ENCODE measurements at regions not wholly inside any gene's neighbourhood (a gene's known extent, or its start where the extent isn't known, plus 50 kb on each side); places are given as distances from the start of the nearest gene placed in this dataset.

DNA sequence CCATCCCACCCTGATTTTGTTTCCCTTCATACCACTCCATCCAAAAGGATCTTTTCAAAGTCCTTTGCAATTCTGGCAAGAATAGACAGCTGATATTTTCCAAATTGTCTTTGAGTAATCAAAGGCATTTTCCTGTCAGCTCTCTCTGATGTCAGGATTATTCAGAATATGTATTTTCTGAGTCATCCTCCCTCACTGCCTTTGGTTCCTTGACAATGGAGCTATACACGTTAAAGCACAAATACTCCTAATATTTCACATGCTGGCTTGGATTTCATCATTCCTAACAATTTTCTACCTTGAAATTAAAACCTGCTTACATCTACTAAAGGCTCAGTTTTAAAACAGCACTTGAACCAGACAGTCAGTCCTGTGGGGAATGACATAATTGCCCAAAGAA lies 379.4 kb downstream of the GADD45G start:
- H3K79me2 ChIP-seq (ENCODE audit: control insufficient read depth in 1 of 2, insufficient read depth in 2 of 2, low read length in 2 of 2), result no peaks in the 10 kb centered on the region
- no peaks in the 10 kb centered on the region for H4K20me1 ChIP-seq (replicated peaks in 1 of 2; ENCODE audit: control insufficient read depth in 1 of 2, insufficient read depth in 2 of 2, low read length in 2 of 2)
- no peak overlapping the region for H3K14ac ChIP-seq (ENCODE audit: insufficient read length)
- DNase-seq (ENCODE audit: low read depth in 1 of 2, low spot score in 2 of 2) (no peak), FAIRE-seq (no peak)
- no peaks in the 10 kb centered on the region for H3K4me1 ChIP-seq (replicated peaks in 1 of 4; ENCODE audit: control insufficient read depth in 3 of 4, insufficient read depth in 4 of 4, low read length in 3 of 4)
- H2BK12ac ChIP-seq (ENCODE audit: low read depth, low read length), result no peak overlapping the region
- no peak overlapping the region for H3K23ac ChIP-seq (ENCODE audit: insufficient read length)
- H3K9ac ChIP-seq (replicated peaks in 1 of 4; ENCODE audit: extremely low read depth in 1 of 4, low read depth in 3 of 4, low read length in 3 of 4), result no peak overlapping the region
- no peak overlapping the region for H2AFZ ChIP-seq (ENCODE audit: low read length)
- no peaks in the 10 kb centered on the region for H3K27me3 ChIP-seq (replicated peaks in 1 of 4; ENCODE audit: control insufficient read depth in 3 of 4, extremely low read depth in 1 of 4, insufficient read depth in 3 of 4, low read length in 3 of 4)
- no peak overlapping the region for H2BK5ac ChIP-seq (ENCODE audit: low read depth, low read length)
- H2BK20ac ChIP-seq (ENCODE audit: low read length), result no peak overlapping the region
- no peak overlapping the region for H3K27ac ChIP-seq (ENCODE audit: low read depth, low read length)
- ChIA-PET POLR2A (ENCODE audit: partially characterized antibody) (no interaction called here), CTCF (ENCODE audit: partially characterized antibody) (interaction anchor here (0.7 to 1.3 kb wide), 5 partner anchors 15 to 391 kb away, joined by 3 to 4 read pairs (median 3); no protein-coding TSS in a partner anchor)
- H3K79me1 ChIP-seq (ENCODE audit: low read depth, low read length), result no peaks in the 10 kb centered on the region
- no peak overlapping the region for H3K4me3 ChIP-seq (ENCODE audit: extremely low read depth in 1 of 4, insufficient read depth in 2 of 4, low read depth in 3 of 4, low read length in 4 of 4)
- WGBS, 2 experiments (ENCODE audit: extremely low coverage in 1 of 2, insufficient coverage in 1 of 2, insufficient read length in 1 of 2, insufficient replicate concordance in 2 of 2, low coverage in 1 of 2, low lambda C conversion rate in 2 of 2, missing lambda C conversion rate in 1 of 2), result 85% methylated on average over 1 of the region's 1 CpG; no CpG with 5 or more reads in 1 of the 2 experiments
- no peak overlapping the region for H3K4me2 ChIP-seq (ENCODE audit: insufficient read depth in 1 of 2, low read depth in 2 of 2, low read length in 2 of 2)
- H4K8ac ChIP-seq (ENCODE audit: extremely low read depth, insufficient read depth, low read length), result no peak overlapping the region
- no peak overlapping the region for H2BK120ac ChIP-seq (replicated peaks; ENCODE audit: low read depth, low read length)
- H3K23me2 ChIP-seq (ENCODE audit: low read depth, low read length), result no peaks in the 10 kb centered on the region
- no peak overlapping the region for H3K18ac ChIP-seq (ENCODE audit: extremely low read depth, low read length)
- no peaks in the 10 kb centered on the region; a peak in 1 of 4 replicates for H3K9me3 ChIP-seq (ENCODE audit: insufficient read depth in 2 of 2, low read depth in 1 of 2, low read length in 1 of 2)
- no peak overlapping the region for H2BK15ac ChIP-seq (ENCODE audit: low read length)
- no peaks in the 10 kb centered on the region for H3K36me3 ChIP-seq (ENCODE audit: control insufficient read depth in 2 of 4, insufficient read depth in 4 of 4, low read length in 3 of 4)
- no peak overlapping the region for H4K5ac ChIP-seq (ENCODE audit: insufficient read length, low read depth, low read length)
- H3K4ac ChIP-seq (replicated peaks; ENCODE audit: insufficient read length, low read depth, low read length), result no peak overlapping the region
- no peak overlapping the region for H3K56ac ChIP-seq (replicated peaks; ENCODE audit: insufficient read length, low read depth, low read length)
- no peak overlapping the region for H4K91ac ChIP-seq (replicated peaks; ENCODE audit: insufficient read length, low read length)
- no peak overlapping the region for H2AK5ac ChIP-seq (ENCODE audit: low read depth, low read length)
- TF ChIP-seq JUN (IDR thresholded peaks at IDR 0.05; ENCODE audit: low read depth, low read length), result no peak

All from H1 (cell line).